IPS DF 6.9 (cell line): ENCODE measurements at regions not wholly inside any gene's neighbourhood (a gene's known extent, or its start where the extent isn't known, plus 50 kb on each side); places are given as distances from the start of the nearest gene placed in this dataset.
"Not testable (repeated sequence)": the region's sequence is repeated elsewhere in the genome, so short reads cannot be mapped to it uniquely, and the experiment has no call there.

Experiments used
- DNase-seq: peaks from one replicate; pipeline ENCODE4 v3.0.0-alpha.2; 2013; ENCODE audit warnings: low read depth, low spot score
- H3K27ac ChIP-seq: one replicate; pipeline ENCODE4 v1.5.1; 2013; ENCODE audit warnings: low read length, control low read depth
- H3K27me3 ChIP-seq: 2 replicates; pipeline ENCODE4 v1.6.1; 2013; ENCODE audit warnings: mild to moderate bottlenecking, low read length; ENCODE audit not compliant: control insufficient read depth, insufficient read depth
- H3K36me3 ChIP-seq: 2 replicates; pipeline ENCODE4 v1.6.1; 2013; ENCODE audit warnings: low read length; ENCODE audit not compliant: control insufficient read depth, insufficient read depth
- H3K4me1 ChIP-seq: 2 replicates; pipeline ENCODE4 v1.6.1; 2013; ENCODE audit warnings: low read length; ENCODE audit not compliant: control insufficient read depth, insufficient read depth
- H3K4me3 ChIP-seq: 2 replicates; pipeline ENCODE4 v1.5.1; 2013; ENCODE audit warnings: mild to moderate bottlenecking, low read length
- H3K9me3 ChIP-seq: 2 replicates; pipeline ENCODE4 v1.6.1; 2013; ENCODE audit warnings: low read length, inconsistent platforms; ENCODE audit not compliant: control insufficient read depth, insufficient read depth
- WGBS: extraction: QIAGEN DNeasy Blood & Tissue Kit; methylation state at CpG from one replicate; pipeline ENCODE4 v1.1.7; 2013; ENCODE audit warnings: mixed read lengths, missing lambda C conversion rate; ENCODE audit not compliant: insufficient read length, insufficient coverage; 5-methylcytosine and 5-hydroxymethylcytosine counted together

GRCh38 chr12:87365423-87365822, 663.8 kb downstream of the C12orf50 start:
- no CpG with 5 or more reads among the region's 1 CpG for WGBS
- H3K4me3 ChIP-seq: no peak overlapping the region
- H3K9me3 ChIP-seq: no peaks in the 10 kb centered on the region
- no peak for DNase-seq
- H3K27me3 ChIP-seq: no peaks in the 10 kb centered on the region
- no peaks in the 10 kb centered on the region for H3K36me3 ChIP-seq
- H3K4me1 ChIP-seq: no peaks in the 10 kb centered on the region
- H3K27ac ChIP-seq: no peak overlapping the region

DNA sequence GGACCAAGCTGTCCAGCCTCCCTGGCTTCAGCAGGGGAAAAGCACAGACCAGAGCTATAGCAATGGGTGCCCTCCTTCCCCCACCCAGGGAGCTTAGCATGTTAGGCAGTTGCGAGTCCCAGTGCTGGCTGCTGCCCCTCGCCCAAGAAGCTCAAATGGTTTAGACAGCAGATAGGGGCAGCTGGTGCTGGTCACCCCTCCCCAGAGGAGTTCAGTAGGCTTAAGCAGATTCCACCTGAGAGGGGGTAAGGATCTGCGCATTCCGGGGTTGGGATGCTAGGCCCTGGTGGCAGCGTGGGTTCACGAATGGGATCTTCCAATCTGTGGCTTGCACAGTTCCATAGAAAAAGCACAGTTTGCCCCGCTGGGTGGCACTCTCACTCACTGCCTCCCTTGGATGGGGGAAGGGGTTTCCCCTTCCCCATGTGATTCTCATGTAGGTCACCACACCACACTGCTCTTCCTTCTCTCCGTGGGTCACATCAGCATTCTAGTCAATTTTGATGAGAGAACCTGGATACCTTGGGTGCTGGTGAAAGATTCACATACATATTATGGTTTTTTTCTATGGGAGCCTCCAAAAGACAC, 665.6 kb downstream of the C12orf50 start:
- Histone ChIP-seq H3K9me3 (no peaks in the 10 kb centered on the region), H3K27ac (no peak overlapping the region), H3K27me3 (no peaks in the 10 kb centered on the region), H3K4me1 (no peaks in the 10 kb centered on the region), H3K36me3 (no peaks in the 10 kb centered on the region), H3K4me3 (no peak overlapping the region)
- no CpG with 5 or more reads among the region's 8 CpGs for WGBS
- DNase-seq: no peak

GRCh38 chr12:87349681-87350080, 679.5 kb downstream of the C12orf50 start:
- Histone ChIP-seq H3K9me3 (no peaks in the 10 kb centered on the region), H3K27ac (no peak overlapping the region), H3K4me3 (no peak overlapping the region), H3K36me3 (no peaks in the 10 kb centered on the region), H3K27me3 (no peaks in the 10 kb centered on the region), H3K4me1 (no peaks in the 10 kb centered on the region)
- no CpG with 5 or more reads among the region's 3 CpGs for WGBS
- DNase-seq: no peak

DNA sequence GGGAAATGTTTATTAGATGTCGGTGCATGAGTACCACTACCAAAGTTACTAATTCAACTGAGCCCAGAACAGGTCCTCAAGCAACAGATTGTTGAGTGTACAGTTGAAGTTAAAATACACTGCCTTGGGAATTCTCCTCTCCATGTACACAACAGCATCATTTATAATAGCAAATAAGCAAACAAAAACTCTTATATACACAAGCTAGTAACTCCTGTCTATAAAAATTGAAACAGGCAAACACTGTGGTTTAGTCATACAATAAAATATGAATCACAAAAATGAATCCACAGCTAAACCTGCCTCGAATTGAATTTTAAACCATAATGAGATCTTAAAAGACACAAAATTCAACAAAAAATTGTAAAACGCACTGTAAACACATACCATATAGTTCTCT, 681.1 kb downstream of the C12orf50 start:
- Histone ChIP-seq H3K4me1 (no peaks in the 10 kb centered on the region), H3K27me3 (no peaks in the 10 kb centered on the region), H3K27ac (no peak overlapping the region), H3K4me3 (no peak overlapping the region), H3K9me3 (no peaks in the 10 kb centered on the region), H3K36me3 (no peaks in the 10 kb centered on the region)
- DNase-seq: no peak
- WGBS: no CpG with 5 or more reads among the region's 3 CpGs

- WGBS: no CpG with 5 or more reads among the region's 4 CpGs
Observed at GRCh38 chr12:87344699-87345098, 684.5 kb downstream of the C12orf50 start.

GRCh38 chr12:87338681-87339080, 690.5 kb downstream of the C12orf50 start:
- no CpG with 5 or more reads among the region's 2 CpGs for WGBS
- H3K9me3 ChIP-seq: no peaks in the 10 kb centered on the region
- no peaks in the 10 kb centered on the region for H3K36me3 ChIP-seq
- no peaks in the 10 kb centered on the region for H3K4me1 ChIP-seq
- DNase-seq: no peak
- H3K27ac ChIP-seq: no peak overlapping the region
- no peaks in the 10 kb centered on the region for H3K27me3 ChIP-seq
- H3K4me3 ChIP-seq: no peak overlapping the region

More at GRCh38 chr12:87344699-87345098, 684.5 kb downstream of the C12orf50 start:
- Histone ChIP-seq H3K36me3 (no peaks in the 10 kb centered on the region), H3K27me3 (no peaks in the 10 kb centered on the region), H3K4me1 (no peaks in the 10 kb centered on the region), H3K9me3 (no peaks in the 10 kb centered on the region), H3K27ac (no peak overlapping the region), H3K4me3 (no peak overlapping the region)
- peak; percentile 2 for DNase-seq

GRCh38 chr12:87336814-87337336, 692.3 kb downstream of the C12orf50 start:
- Histone ChIP-seq H3K4me1 (no peaks in the 10 kb centered on the region), H3K27me3 (no peaks in the 10 kb centered on the region), H3K4me3 (no peak overlapping the region), H3K9me3 (no peaks in the 10 kb centered on the region), H3K27ac (no peak overlapping the region), H3K36me3 (no peaks in the 10 kb centered on the region)
- DNase-seq: no peak
- WGBS: 100% methylated on average over 1 of the region's 2 CpGs

- Histone ChIP-seq H3K27ac (no peak overlapping the region), H3K36me3 (no peaks in the 10 kb centered on the region), H3K9me3 (no peaks in the 10 kb centered on the region), H3K27me3 (no peaks in the 10 kb centered on the region), H3K4me1 (no peaks in the 10 kb centered on the region), H3K4me3 (no peak overlapping the region)
- no CpG with 5 or more reads among the region's 5 CpGs for WGBS
- DNase-seq: no peak
Observed at GRCh38 chr12:87332987-87333726, 696.0 kb downstream of the C12orf50 start.

GRCh38 chr12:87330071-87330555, 699.1 kb downstream of the C12orf50 start:
- H3K4me3 ChIP-seq, H3K9me3 ChIP-seq, DNase-seq, H3K36me3 ChIP-seq, H3K27me3 ChIP-seq, H3K27ac ChIP-seq, H3K4me1 ChIP-seq: not testable (repeated sequence)
- no CpG with 5 or more reads among the region's 30 CpGs for WGBS

DNA sequence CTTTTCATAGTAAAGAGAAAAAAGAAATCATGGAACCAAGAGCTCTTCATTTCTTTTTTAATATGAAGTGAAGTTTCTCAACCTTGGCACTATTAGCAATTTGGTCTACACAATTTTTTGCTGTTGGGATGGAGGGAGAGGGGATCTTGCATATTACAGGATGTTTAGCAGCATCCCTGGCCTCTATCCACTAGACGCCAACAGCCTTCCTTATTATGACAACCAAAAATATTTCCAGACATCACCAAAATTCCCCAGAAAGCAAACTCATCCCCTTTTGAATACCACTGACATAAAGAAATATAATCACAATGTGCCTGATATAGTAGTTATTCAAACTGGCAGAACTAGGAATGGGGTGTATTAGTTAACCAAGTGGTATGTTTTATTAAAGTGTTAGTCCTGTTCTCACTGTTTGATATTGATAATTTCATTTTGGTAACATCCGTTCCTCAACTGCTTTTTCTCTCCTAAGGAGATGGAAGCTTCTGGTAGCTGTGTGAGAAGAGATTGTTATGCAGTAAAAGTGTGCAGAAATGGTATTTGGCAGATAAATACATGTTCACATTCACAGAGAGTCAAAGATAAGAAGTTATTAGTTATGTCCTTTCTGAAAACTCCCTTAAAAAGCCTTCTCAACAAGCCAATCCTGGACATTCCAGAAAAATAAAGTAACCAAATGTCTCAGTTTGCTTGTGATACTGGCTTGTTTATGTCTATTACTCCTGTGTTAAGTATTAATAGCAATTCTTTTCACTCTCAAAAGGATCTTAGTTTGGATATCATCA, 699.9 kb downstream of the C12orf50 start:
- Histone ChIP-seq H3K4me1 (no peaks in the 10 kb centered on the region), H3K27ac (no peak overlapping the region), H3K9me3 (no peaks in the 10 kb centered on the region), H3K27me3 (no peaks in the 10 kb centered on the region), H3K36me3 (no peaks in the 10 kb centered on the region), H3K4me3 (no peak overlapping the region)
- WGBS: no CpG with 5 or more reads among the region's 2 CpGs
- DNase-seq: no peak
